ENCODE measurements at regions not wholly inside any gene's neighbourhood (a gene's known extent, or its start where the extent isn't known, plus 50 kb on each side); places are given as distances from the start of the nearest gene placed in this dataset.

DNA sequence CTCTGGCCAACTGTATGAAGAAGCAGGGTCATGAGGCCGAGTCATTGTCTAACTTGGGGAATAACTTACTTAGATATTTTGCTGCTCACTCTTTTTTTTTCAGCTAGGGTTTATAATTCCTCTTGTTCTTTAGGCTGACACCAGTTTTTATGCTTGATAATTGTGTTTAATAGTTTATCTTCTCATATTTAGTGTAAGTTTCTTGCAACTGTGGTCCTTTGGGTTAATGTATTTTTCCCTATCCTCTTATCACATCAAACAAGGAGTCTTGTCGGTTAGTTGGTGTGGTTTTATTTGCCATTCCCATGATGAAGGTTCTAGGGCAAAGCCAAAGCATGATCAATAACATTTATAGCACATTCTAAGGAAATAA, 204.6 kb downstream of the NUFIP1 start:
- Histone ChIP-seq H3K4me1 (ENCODE audit: control insufficient read depth in 4 of 4, insufficient read depth in 4 of 4, low read length in 3 of 4) (no peaks in the 10 kb centered on the region), H3K4me3 (ENCODE audit: low read depth in 1 of 3, low read length in 3 of 3) (no peak overlapping the region), H3K27me3 (ENCODE audit: control insufficient read depth in 4 of 4, insufficient read depth in 4 of 4, low read length in 3 of 4) (peaks cover 0 to 4% (median under 1%) of the 10 kb centered on the region in 4 donors), H3K27ac (ENCODE audit: low read depth in 1 of 2, low read length in 2 of 2) (no peak overlapping the region), H3K36me3 (ENCODE audit: control insufficient read depth in 4 of 4, insufficient read depth in 3 of 4, low read depth in 1 of 4, low read length in 3 of 4) (no peaks in the 10 kb centered on the region), H3K9ac (ENCODE audit: low read depth in 1 of 2, low read length in 2 of 2) (no peak overlapping the region), H3K9me3 (ENCODE audit: control insufficient read depth in 4 of 4, low read length in 3 of 4) (no peaks in the 10 kb centered on the region)
- WGBS: 75% methylated on average over 2 of the region's 2 CpGs
- TF ChIP-seq, protein P1, sequence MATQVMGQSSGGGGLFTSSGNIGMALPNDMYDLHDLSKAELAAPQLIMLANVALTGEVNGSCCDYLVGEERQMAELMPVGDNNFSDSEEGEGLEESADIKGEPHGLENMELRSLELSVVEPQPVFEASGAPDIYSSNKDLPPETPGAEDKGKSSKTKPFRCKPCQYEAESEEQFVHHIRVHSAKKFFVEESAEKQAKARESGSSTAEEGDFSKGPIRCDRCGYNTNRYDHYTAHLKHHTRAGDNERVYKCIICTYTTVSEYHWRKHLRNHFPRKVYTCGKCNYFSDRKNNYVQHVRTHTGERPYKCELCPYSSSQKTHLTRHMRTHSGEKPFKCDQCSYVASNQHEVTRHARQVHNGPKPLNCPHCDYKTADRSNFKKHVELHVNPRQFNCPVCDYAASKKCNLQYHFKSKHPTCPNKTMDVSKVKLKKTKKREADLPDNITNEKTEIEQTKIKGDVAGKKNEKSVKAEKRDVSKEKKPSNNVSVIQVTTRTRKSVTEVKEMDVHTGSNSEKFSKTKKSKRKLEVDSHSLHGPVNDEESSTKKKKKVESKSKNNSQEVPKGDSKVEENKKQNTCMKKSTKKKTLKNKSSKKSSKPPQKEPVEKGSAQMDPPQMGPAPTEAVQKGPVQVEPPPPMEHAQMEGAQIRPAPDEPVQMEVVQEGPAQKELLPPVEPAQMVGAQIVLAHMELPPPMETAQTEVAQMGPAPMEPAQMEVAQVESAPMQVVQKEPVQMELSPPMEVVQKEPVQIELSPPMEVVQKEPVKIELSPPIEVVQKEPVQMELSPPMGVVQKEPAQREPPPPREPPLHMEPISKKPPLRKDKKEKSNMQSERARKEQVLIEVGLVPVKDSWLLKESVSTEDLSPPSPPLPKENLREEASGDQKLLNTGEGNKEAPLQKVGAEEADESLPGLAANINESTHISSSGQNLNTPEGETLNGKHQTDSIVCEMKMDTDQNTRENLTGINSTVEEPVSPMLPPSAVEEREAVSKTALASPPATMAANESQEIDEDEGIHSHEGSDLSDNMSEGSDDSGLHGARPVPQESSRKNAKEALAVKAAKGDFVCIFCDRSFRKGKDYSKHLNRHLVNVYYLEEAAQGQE (IDR thresholded peaks at IDR 0.05): no peak
- TF ChIP-seq, protein P2, sequence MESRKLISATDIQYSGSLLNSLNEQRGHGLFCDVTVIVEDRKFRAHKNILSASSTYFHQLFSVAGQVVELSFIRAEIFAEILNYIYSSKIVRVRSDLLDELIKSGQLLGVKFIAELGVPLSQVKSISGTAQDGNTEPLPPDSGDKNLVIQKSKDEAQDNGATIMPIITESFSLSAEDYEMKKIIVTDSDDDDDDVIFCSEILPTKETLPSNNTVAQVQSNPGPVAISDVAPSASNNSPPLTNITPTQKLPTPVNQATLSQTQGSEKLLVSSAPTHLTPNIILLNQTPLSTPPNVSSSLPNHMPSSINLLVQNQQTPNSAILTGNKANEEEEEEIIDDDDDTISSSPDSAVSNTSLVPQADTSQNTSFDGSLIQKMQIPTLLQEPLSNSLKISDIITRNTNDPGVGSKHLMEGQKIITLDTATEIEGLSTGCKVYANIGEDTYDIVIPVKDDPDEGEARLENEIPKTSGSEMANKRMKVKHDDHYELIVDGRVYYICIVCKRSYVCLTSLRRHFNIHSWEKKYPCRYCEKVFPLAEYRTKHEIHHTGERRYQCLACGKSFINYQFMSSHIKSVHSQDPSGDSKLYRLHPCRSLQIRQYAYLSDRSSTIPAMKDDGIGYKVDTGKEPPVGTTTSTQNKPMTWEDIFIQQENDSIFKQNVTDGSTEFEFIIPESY (IDR thresholded peaks at IDR 0.05): no peak
- DNase-seq (ENCODE audit: low spot score): no peak

DNA sequence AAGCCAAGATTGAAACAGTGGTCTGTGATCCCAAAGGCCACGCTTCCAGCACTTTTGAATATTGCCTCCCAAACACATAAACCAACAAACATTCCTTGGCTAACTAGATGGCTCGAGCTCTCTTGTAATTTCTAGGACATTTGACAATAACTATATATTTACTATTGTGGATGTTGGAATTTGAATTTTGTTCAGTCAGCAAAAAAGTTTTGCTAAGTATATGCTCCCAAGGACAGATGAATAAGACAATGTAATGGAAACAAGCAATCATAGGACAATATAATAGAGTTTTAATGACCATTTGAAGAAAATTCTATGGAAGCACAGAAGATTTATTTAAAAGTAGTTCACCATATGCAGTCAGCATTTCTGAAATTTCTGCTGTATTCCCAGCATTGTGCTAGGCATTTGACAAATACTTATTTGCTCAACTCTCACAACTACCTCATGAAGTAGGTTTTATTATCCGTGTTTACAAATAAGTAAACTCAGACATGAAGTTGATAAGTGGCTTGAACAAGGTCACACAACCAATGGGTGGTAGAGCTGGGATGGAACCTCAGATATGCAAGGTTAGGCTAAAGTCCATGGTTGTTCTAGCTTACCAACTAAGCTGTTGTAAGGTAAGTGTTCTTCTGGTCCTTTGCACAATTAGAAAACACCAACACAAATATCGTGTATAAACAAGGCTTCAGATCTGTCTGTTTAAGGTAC, 205.1 kb downstream of the NUFIP1 start:
- Histone ChIP-seq H3K27me3 (ENCODE audit: control insufficient read depth in 4 of 4, insufficient read depth in 4 of 4, low read length in 3 of 4) (peaks cover 0 to 7% (median 1%) of the 10 kb centered on the region in 4 donors), H3K4me3 (ENCODE audit: low read depth in 1 of 3, low read length in 3 of 3) (no peak overlapping the region), H3K4me1 (ENCODE audit: control insufficient read depth in 4 of 4, insufficient read depth in 4 of 4, low read length in 3 of 4) (no peaks in the 10 kb centered on the region), H3K36me3 (ENCODE audit: control insufficient read depth in 4 of 4, insufficient read depth in 3 of 4, low read depth in 1 of 4, low read length in 3 of 4) (no peaks in the 10 kb centered on the region), H3K9me3 (ENCODE audit: control insufficient read depth in 4 of 4, low read length in 3 of 4) (no peaks in the 10 kb centered on the region), H3K27ac (ENCODE audit: low read depth in 1 of 2, low read length in 2 of 2) (no peak overlapping the region), H3K9ac (ENCODE audit: low read depth in 1 of 2, low read length in 2 of 2) (no peak overlapping the region)
- WGBS: 64% methylated on average over 4 of the region's 4 CpGs
- DNase-seq (ENCODE audit: low spot score): no peak
- TF ChIP-seq FOXA1 (IDR thresholded peaks at IDR 0.05): no peak
- TF ChIP-seq, protein P2 (IDR thresholded peaks at IDR 0.05): no peak
- TF ChIP-seq GABPA (IDR thresholded peaks at IDR 0.05 in 1 of 2, conservative IDR thresholded peaks at IDR 0.05 in 1 of 2): no peak
- no peak for TF ChIP-seq NR2F2 (IDR thresholded peaks at IDR 0.05)
- TF ChIP-seq, protein P3, sequence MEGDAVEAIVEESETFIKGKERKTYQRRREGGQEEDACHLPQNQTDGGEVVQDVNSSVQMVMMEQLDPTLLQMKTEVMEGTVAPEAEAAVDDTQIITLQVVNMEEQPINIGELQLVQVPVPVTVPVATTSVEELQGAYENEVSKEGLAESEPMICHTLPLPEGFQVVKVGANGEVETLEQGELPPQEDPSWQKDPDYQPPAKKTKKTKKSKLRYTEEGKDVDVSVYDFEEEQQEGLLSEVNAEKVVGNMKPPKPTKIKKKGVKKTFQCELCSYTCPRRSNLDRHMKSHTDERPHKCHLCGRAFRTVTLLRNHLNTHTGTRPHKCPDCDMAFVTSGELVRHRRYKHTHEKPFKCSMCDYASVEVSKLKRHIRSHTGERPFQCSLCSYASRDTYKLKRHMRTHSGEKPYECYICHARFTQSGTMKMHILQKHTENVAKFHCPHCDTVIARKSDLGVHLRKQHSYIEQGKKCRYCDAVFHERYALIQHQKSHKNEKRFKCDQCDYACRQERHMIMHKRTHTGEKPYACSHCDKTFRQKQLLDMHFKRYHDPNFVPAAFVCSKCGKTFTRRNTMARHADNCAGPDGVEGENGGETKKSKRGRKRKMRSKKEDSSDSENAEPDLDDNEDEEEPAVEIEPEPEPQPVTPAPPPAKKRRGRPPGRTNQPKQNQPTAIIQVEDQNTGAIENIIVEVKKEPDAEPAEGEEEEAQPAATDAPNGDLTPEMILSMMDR (IDR thresholded peaks at IDR 0.05; ENCODE audit: low read depth, low read length, missing input control): no peak
- no peak for TF ChIP-seq JUND (IDR thresholded peaks at IDR 0.05)
- no peak for TF ChIP-seq SP1 (IDR thresholded peaks at IDR 0.05)
- no peak for TF ChIP-seq TAF1 (conservative IDR thresholded peaks at IDR 0.05)
- TF ChIP-seq HNF4A (conservative IDR thresholded peaks at IDR 0.05): no peak
- TF ChIP-seq, protein P4, sequence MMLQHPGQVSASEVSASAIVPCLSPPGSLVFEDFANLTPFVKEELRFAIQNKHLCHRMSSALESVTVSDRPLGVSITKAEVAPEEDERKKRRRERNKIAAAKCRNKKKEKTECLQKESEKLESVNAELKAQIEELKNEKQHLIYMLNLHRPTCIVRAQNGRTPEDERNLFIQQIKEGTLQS (IDR thresholded peaks at IDR 0.05): no peak
- TF ChIP-seq RXRA (IDR thresholded peaks at IDR 0.05): no peak
- no peak for TF ChIP-seq YY1 (IDR thresholded peaks at IDR 0.05)
- TF ChIP-seq, protein P5, sequence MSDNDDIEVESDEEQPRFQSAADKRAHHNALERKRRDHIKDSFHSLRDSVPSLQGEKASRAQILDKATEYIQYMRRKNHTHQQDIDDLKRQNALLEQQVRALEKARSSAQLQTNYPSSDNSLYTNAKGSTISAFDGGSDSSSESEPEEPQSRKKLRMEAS (IDR thresholded peaks at IDR 0.05): no peak
- TF ChIP-seq FOXA2 (IDR thresholded peaks at IDR 0.05): no peak
- no peak for TF ChIP-seq EGR1 (IDR thresholded peaks at IDR 0.05; ENCODE audit: low read depth in 2 of 2)
- no peak for TF ChIP-seq HNF4G (IDR thresholded peaks at IDR 0.05)
- TF ChIP-seq, protein P1 (IDR thresholded peaks at IDR 0.05): no peak
- no peak for TF ChIP-seq RAD21 (IDR thresholded peaks at IDR 0.05)

All from liver (tissue), 8 donors.